Neutrophil (primary cell): ENCODE measurements at regions not wholly inside any gene's neighbourhood (a gene's known extent, or its start where the extent isn't known, plus 50 kb on each side); places are given as distances from the start of the nearest gene placed in this dataset.

ENCODE experiments used
- H3K27ac ChIP-seq: fragments of 200-600 bp; sonication (generic); 2 replicates; pipeline ENCODE4 v1.5.1; 2016; ENCODE audit warnings: mild to moderate bottlenecking, moderate library complexity
- H3K27me3 ChIP-seq: fragments of 200-600 bp; sonication (generic); 2 replicates; pipeline ENCODE4 v1.6.0; 2016; ENCODE audit warnings: mild to moderate bottlenecking
- H3K36me3 ChIP-seq: fragments of 200-600 bp; sonication (generic); 2 replicates; pipeline ENCODE4 v1.5.1; 2017
- H3K4me1 ChIP-seq, 2 experiments: fragments of 200-600 bp in 1 of 2; sonication (generic) in 1 of 2; 1 replicate in 1 of 2; 2 replicates in 1 of 2; pipeline versions ENCODE4 v1.5.1 to v1.6.1; 2013 to 2016; ENCODE audit warnings: low read depth in 1 of 2, low read length in 1 of 2, mild to moderate bottlenecking in 1 of 2, moderate library complexity in 1 of 2; ENCODE audit not compliant: control insufficient read depth in 1 of 2, insufficient read depth in 1 of 2
- H3K4me3 ChIP-seq, 2 experiments: fragments of 200-600 bp in 1 of 2; sonication (generic) in 1 of 2; 1 replicate in 1 of 2; 2 replicates in 1 of 2; pipeline ENCODE4 v1.5.1; 2013 to 2016; ENCODE audit warnings: low read depth in 1 of 2, low read length in 1 of 2, mild to moderate bottlenecking in 1 of 2, moderate library complexity in 1 of 2
- H3K9me3 ChIP-seq: fragments of 200-600 bp; sonication (generic); 2 replicates; pipeline ENCODE4 v1.5.1; 2016
- CTCF ChIP-seq: fragments of 200-600 bp; sonication (generic); IDR thresholded peaks from 2 replicates; pipeline ENCODE4 v1.5.1; 2016; ENCODE audit warnings: antibody characterized with exemption

GRCh38 chr21:17195351-17195750, 317.5 kb upstream of the CXADR start:
- no peak for TF ChIP-seq CTCF
- Histone ChIP-seq H3K9me3 (no peaks in the 10 kb centered on the region), H3K4me3 (no peak overlapping the region), H3K36me3 (no peaks in the 10 kb centered on the region), H3K27ac (no peak overlapping the region), H3K27me3 (no peaks in the 10 kb centered on the region), H3K4me1 (no peaks in the 10 kb centered on the region)

GRCh38 chr21:17195976-17196375, 316.9 kb upstream of the CXADR start:
- H3K27me3 ChIP-seq = no peaks in the 10 kb centered on the region
- H3K4me1 ChIP-seq = no peaks in the 10 kb centered on the region
- H3K27ac ChIP-seq = no peak overlapping the region
- TF ChIP-seq CTCF = no peak
- no peaks in the 10 kb centered on the region for H3K36me3 ChIP-seq
- no peaks in the 10 kb centered on the region for H3K9me3 ChIP-seq
- no peak overlapping the region for H3K4me3 ChIP-seq

GRCh38 chr21:17196623-17197022, 316.2 kb upstream of the CXADR start:
- Histone ChIP-seq H3K9me3 (no peaks in the 10 kb centered on the region), H3K4me1 (no peaks in the 10 kb centered on the region), H3K27me3 (no peaks in the 10 kb centered on the region), H3K36me3 (no peaks in the 10 kb centered on the region), H3K4me3 (no peak overlapping the region), H3K27ac (no peak overlapping the region)
- no peak for TF ChIP-seq CTCF

GRCh38 chr21:17197996-17198395, 314.8 kb upstream of the CXADR start:
- TF ChIP-seq CTCF = no peak
- Histone ChIP-seq H3K4me1 (no peaks in the 10 kb centered on the region), H3K4me3 (no peak overlapping the region), H3K9me3 (no peaks in the 10 kb centered on the region), H3K27me3 (no peaks in the 10 kb centered on the region), H3K36me3 (no peaks in the 10 kb centered on the region), H3K27ac (no peak overlapping the region)

GRCh38 chr21:17200250-17200649, 312.6 kb upstream of the CXADR start:
- no peak for TF ChIP-seq CTCF
- H3K4me3 ChIP-seq = no peak overlapping the region
- no peaks in the 10 kb centered on the region for H3K36me3 ChIP-seq
- no peak overlapping the region for H3K27ac ChIP-seq
- no peaks in the 10 kb centered on the region for H3K9me3 ChIP-seq
- no peaks in the 10 kb centered on the region for H3K4me1 ChIP-seq
- no peaks in the 10 kb centered on the region for H3K27me3 ChIP-seq

- no peaks in the 10 kb centered on the region for H3K27me3 ChIP-seq
- H3K4me3 ChIP-seq = no peak overlapping the region
- H3K4me1 ChIP-seq = no peaks in the 10 kb centered on the region
- no peaks in the 10 kb centered on the region for H3K36me3 ChIP-seq
- H3K27ac ChIP-seq = no peak overlapping the region
- no peak for TF ChIP-seq CTCF
- H3K9me3 ChIP-seq = no peaks in the 10 kb centered on the region
Observed at GRCh38 chr21:17201741-17202260, 311.0 kb upstream of the CXADR start.
